Keratinocyte (primary cell): ENCODE measurements at regions not wholly inside any gene's neighbourhood (a gene's known extent, or its start where the extent isn't known, plus 50 kb on each side); places are given as distances from the start of the nearest gene placed in this dataset.

Experiments
- DNase-seq: peaks from one replicate; pipeline ENCODE4 v3.0.0-alpha.2; 2011; ENCODE audit warnings: low read depth, missing footprints, low spot score
- FAIRE-seq: peaks from 2 replicates; lab custom pipeline; 2011; peaks lifted over from hg19 to GRCh38; lab: Jason Lieb, UNC
- H2AFZ ChIP-seq: 2 replicates; pipeline ENCODE4 v1.6.0; 2012; ENCODE audit warnings: low read length, control low read depth, inconsistent platforms; ENCODE audit not compliant: control insufficient read depth
- H3K27ac ChIP-seq: 2 replicates; pipeline ENCODE4 v1.5.1; 2011; ENCODE audit warnings: low read length; ENCODE audit not compliant: control insufficient read depth, insufficient read depth
- H3K27me3 ChIP-seq: 3 replicates; pipeline ENCODE4 v1.6.0; 2011; ENCODE audit warnings: low read length; ENCODE audit not compliant: control insufficient read depth, insufficient read depth; ENCODE audit errors: extremely low read depth
- H3K36me3 ChIP-seq, 2 experiments: 2 replicates in 1 of 2; 3 replicates in 1 of 2; pipeline ENCODE4 v1.5.1; 2011; ENCODE audit warnings: low read length in 2 of 2, mild to moderate bottlenecking in 1 of 2; ENCODE audit not compliant: control insufficient read depth in 2 of 2, insufficient read depth in 2 of 2; ENCODE audit errors: extremely low read depth in 1 of 2
- H3K4me1 ChIP-seq: 3 replicates; pipeline ENCODE4 v1.5.1; 2011; ENCODE audit warnings: low read length; ENCODE audit not compliant: control insufficient read depth, insufficient read depth; ENCODE audit errors: extremely low read depth
- H3K4me2 ChIP-seq: 3 replicates; pipeline ENCODE4 v1.6.0; 2011; ENCODE audit warnings: low read depth, low read length; ENCODE audit not compliant: control insufficient read depth, insufficient read depth; ENCODE audit errors: extremely low read depth
- H3K4me3 ChIP-seq, 3 experiments: fragments of 200-600 bp in 1 of 3; sonication (generic) in 1 of 3; 2 replicates in 2 of 3; 3 replicates in 1 of 3; pipeline ENCODE4 v1.5.1; 2011 to 2016; ENCODE audit warnings: low read length in 3 of 3, mild to moderate bottlenecking in 3 of 3, control low read depth in 2 of 3, inconsistent platforms in 1 of 3, low read depth in 1 of 3, mixed read lengths in 1 of 3, mixed run types in 1 of 3, moderate library complexity in 1 of 3; ENCODE audit not compliant: control insufficient read depth in 2 of 3, insufficient read depth in 2 of 3; ENCODE audit errors: extremely low read depth in 1 of 3
- H3K79me2 ChIP-seq: 2 replicates; pipeline ENCODE4 v1.6.0; 2012; ENCODE audit warnings: low read length; ENCODE audit not compliant: control insufficient read depth, insufficient read depth
- H3K9ac ChIP-seq: 3 replicates; pipeline ENCODE4 v1.6.0; 2011; ENCODE audit warnings: low read length; ENCODE audit not compliant: control insufficient read depth, insufficient read depth; ENCODE audit errors: extremely low read depth
- H3K9me1 ChIP-seq: 3 replicates; pipeline ENCODE4 v1.6.0; 2011; ENCODE audit warnings: low read length; ENCODE audit not compliant: control insufficient read depth, insufficient read depth; ENCODE audit errors: extremely low read depth
- H3K9me3 ChIP-seq: 2 replicates; pipeline ENCODE4 v1.5.1; 2012; ENCODE audit warnings: low read depth, low read length; ENCODE audit not compliant: control insufficient read depth
- H4K20me1 ChIP-seq: 3 replicates; pipeline ENCODE4 v1.6.0; 2011; ENCODE audit warnings: low read length; ENCODE audit not compliant: control insufficient read depth, insufficient read depth; ENCODE audit errors: extremely low read depth
- EZH2 ChIP-seq: IDR thresholded peaks from one replicate; pipeline ENCODE4 v1.6.1; 2012; ENCODE audit warnings: inconsistent platforms, mild to moderate bottlenecking, low read length, moderate library complexity
- dilution Hi-C: fragments of 300-500 bp; cut with MboI; formaldehyde crosslinking; loops from one replicate; pipeline ENCODE4 v1.7.0; 2020; ENCODE audit warnings: low sequenced_read_pairs; ENCODE audit not compliant: extremely low pct_ligation_motif_present
- TF ChIP-seq, protein P1 (sequence below), 3 experiments: IDR thresholded peaks in 1 of 3; conservative IDR thresholded peaks in 1 of 3; optimal IDR thresholded peaks in 1 of 3; 2 replicates in 2 of 3; 3 replicates in 1 of 3; pipeline versions ENCODE3 to v1.5.1; 2011; ENCODE audit warnings: low read length in 3 of 3, mild to moderate bottlenecking in 3 of 3, moderate library complexity in 2 of 3, control low read depth in 1 of 3, inconsistent platforms in 1 of 3; ENCODE audit not compliant: insufficient read depth in 2 of 3; ENCODE audit errors: extremely low read depth in 1 of 3

DNA sequence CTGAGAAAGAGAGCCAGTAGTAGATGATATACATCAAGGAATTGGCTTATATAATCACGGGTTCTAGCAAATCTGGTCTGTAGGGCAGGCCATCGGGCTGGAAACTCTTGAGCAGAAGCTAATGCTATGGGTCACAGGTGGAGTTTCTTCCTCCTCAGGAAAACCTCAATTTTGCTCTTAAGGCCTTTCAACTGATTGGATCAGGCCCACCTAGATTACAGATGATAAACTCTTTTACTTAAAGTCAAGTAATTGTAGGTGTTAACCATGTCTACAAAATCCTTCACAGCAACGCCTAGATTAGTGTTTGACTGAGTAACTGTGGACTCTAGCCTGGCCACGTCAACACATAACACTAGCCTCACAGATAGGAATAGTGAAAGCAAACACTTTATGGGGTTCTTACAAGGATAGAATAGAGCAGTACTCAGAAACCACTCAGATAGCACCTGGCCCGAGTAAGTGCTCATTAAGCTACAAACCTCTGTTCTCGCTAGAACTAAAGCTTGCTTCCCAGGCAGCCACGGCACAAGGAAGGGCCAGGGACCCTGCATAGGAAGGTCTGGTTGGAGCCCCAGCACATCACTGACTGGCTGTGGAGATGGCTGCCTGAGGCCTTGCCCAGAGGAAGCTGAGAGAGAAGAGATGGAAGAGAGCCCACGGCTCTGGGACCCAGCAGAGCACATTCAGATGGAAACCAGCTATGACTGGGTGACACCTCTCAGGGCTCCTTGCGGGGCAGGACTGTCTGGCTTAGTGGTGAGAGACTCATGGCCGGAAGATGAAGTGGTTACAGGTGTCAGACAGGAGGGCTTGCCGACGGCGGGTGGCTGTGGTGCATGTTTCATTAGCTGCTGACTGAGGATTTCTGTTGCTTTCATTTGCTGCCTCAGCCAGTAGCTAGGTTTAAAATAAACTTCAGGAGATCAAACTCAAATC, 202.5 kb upstream of the TLE3 start:
- Histone ChIP-seq H3K27me3 (no peaks in the 10 kb centered on the region), H3K9ac (no peak overlapping the region), H3K4me2 (no peak overlapping the region), H3K27ac (no peak overlapping the region), H3K9me1 (no peaks in the 10 kb centered on the region), H2AFZ (no peak overlapping the region), H3K9me3 (no peaks in the 10 kb centered on the region), H3K36me3 (no peaks in the 10 kb centered on the region), H3K4me3 (no peak overlapping the region), H3K4me1 (no peaks in the 10 kb centered on the region), H4K20me1 (no peaks in the 10 kb centered on the region), H3K79me2 (no peaks in the 10 kb centered on the region)
- FAIRE-seq (peak; percentile 48), DNase-seq (no peak)
- dilution Hi-C loops = no loop called here
- TF ChIP-seq, protein P1, sequence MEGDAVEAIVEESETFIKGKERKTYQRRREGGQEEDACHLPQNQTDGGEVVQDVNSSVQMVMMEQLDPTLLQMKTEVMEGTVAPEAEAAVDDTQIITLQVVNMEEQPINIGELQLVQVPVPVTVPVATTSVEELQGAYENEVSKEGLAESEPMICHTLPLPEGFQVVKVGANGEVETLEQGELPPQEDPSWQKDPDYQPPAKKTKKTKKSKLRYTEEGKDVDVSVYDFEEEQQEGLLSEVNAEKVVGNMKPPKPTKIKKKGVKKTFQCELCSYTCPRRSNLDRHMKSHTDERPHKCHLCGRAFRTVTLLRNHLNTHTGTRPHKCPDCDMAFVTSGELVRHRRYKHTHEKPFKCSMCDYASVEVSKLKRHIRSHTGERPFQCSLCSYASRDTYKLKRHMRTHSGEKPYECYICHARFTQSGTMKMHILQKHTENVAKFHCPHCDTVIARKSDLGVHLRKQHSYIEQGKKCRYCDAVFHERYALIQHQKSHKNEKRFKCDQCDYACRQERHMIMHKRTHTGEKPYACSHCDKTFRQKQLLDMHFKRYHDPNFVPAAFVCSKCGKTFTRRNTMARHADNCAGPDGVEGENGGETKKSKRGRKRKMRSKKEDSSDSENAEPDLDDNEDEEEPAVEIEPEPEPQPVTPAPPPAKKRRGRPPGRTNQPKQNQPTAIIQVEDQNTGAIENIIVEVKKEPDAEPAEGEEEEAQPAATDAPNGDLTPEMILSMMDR (optimal IDR thresholded peaks at IDR 0.05 in 1 of 3, IDR thresholded peaks at IDR 0.05 in 1 of 3, conservative IDR thresholded peaks at IDR 0.05 in 1 of 3; ENCODE audit: extremely low read depth in 1 of 3, insufficient read depth in 2 of 3, low read length in 3 of 3) = no peak
- TF ChIP-seq EZH2 = no peak

DNA sequence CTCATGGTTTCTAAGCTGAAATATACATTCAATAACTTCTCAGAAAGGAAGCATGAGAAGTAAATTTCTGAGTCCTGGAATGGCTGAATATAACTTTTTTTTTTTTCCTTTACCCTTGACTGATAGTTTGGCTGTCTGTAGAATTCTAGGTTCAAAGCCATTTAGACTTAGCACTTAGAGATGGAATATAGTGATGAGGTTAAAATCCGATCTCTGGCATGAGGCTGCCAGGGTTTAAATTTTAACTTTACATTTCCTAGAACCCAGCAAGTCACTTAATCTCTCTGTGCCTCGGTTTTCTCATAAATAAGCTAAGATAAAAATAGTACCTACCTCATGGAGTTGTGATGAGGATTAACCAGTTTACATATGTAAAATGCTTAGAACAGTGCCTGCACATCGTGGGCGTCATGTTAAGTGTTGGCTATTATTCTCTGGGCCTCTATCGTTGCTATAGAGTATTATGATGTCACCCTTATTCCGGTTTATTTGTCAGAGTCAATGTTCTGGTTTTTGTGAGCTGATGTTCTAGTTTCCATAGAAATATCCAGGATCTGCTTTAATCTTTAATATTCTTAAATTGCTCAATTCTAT, 199.8 kb upstream of the TLE3 start:
- Histone ChIP-seq H3K36me3 (no peaks in the 10 kb centered on the region), H2AFZ (no peak overlapping the region), H3K4me3 (no peak overlapping the region), H3K79me2 (no peaks in the 10 kb centered on the region), H3K27ac (no peak overlapping the region), H3K9me1 (no peaks in the 10 kb centered on the region), H3K27me3 (peaks cover 4% of the 10 kb centered on the region), H3K9me3 (no peaks in the 10 kb centered on the region), H3K4me2 (no peak overlapping the region), H4K20me1 (no peaks in the 10 kb centered on the region), H3K4me1 (no peaks in the 10 kb centered on the region), H3K9ac (no peak overlapping the region)
- dilution Hi-C loops = no loop called here
- FAIRE-seq (no peak), DNase-seq (no peak)
- TF ChIP-seq, protein P1 (optimal IDR thresholded peaks at IDR 0.05 in 1 of 3, IDR thresholded peaks at IDR 0.05 in 1 of 3, conservative IDR thresholded peaks at IDR 0.05 in 1 of 3; ENCODE audit: extremely low read depth in 1 of 3, insufficient read depth in 2 of 3, low read length in 3 of 3) = no peak
- TF ChIP-seq EZH2 = no peak
